Choroid plexus epithelial cell (primary cell): ENCODE measurements at regions not wholly inside any gene's neighbourhood (a gene's known extent, or its start where the extent isn't known, plus 50 kb on each side); places are given as distances from the start of the nearest gene placed in this dataset.

Experiments
- DNase-seq: peaks from one replicate; pipeline ENCODE4 v3.0.0-alpha.2; 2010; ENCODE audit warnings: low read depth
- H3K4me3 ChIP-seq: 2 replicates; pipeline ENCODE4 v1.5.1; 2011; ENCODE audit warnings: low read depth, mild to moderate bottlenecking, control low read depth, low read length, moderate library complexity
- TF ChIP-seq, protein P1 (sequence below): conservative IDR thresholded peaks from 2 replicates; pipeline ENCODE4 v1.5.1; 2011; ENCODE audit warnings: low read depth, mild to moderate bottlenecking, control low read depth, inconsistent platforms, low read length, moderate library complexity

- peak; percentile 89 for DNase-seq
- H3K4me3 ChIP-seq, result no peak overlapping the region
- TF ChIP-seq, protein P1, sequence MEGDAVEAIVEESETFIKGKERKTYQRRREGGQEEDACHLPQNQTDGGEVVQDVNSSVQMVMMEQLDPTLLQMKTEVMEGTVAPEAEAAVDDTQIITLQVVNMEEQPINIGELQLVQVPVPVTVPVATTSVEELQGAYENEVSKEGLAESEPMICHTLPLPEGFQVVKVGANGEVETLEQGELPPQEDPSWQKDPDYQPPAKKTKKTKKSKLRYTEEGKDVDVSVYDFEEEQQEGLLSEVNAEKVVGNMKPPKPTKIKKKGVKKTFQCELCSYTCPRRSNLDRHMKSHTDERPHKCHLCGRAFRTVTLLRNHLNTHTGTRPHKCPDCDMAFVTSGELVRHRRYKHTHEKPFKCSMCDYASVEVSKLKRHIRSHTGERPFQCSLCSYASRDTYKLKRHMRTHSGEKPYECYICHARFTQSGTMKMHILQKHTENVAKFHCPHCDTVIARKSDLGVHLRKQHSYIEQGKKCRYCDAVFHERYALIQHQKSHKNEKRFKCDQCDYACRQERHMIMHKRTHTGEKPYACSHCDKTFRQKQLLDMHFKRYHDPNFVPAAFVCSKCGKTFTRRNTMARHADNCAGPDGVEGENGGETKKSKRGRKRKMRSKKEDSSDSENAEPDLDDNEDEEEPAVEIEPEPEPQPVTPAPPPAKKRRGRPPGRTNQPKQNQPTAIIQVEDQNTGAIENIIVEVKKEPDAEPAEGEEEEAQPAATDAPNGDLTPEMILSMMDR, result no peak
These were observed 601.1 kb upstream of the SETBP1 start for GRCh38 chr18:44079606-44080005.

DNA sequence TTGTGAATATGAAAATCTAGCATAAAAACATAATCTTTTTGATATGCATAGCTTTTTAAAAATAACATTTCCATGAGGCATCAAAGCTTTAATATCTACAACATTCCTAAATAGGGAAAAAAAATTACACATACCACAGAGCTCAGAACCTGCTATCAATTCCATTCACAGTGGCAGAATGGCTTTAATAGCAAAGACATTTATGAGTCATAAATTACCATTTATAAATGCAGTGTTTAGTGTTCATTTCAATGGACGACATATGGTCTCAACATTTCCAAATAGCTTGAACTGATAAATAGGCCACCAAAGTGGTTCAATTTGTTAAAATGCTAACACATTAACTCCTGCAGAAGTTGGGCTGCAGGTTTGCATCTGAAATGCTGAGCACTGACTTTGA is 600.6 kb upstream of the SETBP1 start:
- peak; percentile 6 for DNase-seq
- H3K4me3 ChIP-seq, result no peak overlapping the region
- TF ChIP-seq, protein P1, result no peak

DNA sequence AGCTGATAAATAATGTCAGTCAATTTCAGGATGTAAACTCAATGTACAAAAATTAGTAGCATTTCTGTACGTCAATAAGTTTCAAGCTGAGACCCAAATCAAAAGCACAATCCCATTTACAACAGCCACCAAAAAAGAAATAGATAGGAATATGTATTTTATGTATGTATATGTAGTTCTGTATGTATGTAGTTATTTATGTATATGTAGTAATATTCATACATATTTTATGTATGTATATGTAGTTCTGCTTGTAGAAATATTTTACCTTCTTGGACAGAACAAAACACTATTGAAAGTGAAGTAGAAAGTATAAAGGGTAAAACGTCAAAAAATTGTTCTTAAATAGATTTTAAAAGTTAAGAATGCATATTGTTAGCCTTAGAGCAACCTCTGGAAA is 591.0 kb upstream of the SETBP1 start:
- TF ChIP-seq, protein P1, result no peak
- no peak for DNase-seq
- no peak overlapping the region for H3K4me3 ChIP-seq

GRCh38 chr18:44090453-44090852 is 590.2 kb upstream of the SETBP1 start:
- DNase-seq, result no peak
- TF ChIP-seq, protein P1, result no peak
- no peak overlapping the region for H3K4me3 ChIP-seq

GRCh38 chr18:44093253-44093652 is 587.4 kb upstream of the SETBP1 start:
- DNase-seq, result peak; percentile 57
- no peak overlapping the region for H3K4me3 ChIP-seq
- TF ChIP-seq, protein P1, result no peak

GRCh38 chr18:44096016-44096415 is 584.7 kb upstream of the SETBP1 start:
- TF ChIP-seq, protein P1, result no peak
- DNase-seq, result peak; percentile 8

DNA sequence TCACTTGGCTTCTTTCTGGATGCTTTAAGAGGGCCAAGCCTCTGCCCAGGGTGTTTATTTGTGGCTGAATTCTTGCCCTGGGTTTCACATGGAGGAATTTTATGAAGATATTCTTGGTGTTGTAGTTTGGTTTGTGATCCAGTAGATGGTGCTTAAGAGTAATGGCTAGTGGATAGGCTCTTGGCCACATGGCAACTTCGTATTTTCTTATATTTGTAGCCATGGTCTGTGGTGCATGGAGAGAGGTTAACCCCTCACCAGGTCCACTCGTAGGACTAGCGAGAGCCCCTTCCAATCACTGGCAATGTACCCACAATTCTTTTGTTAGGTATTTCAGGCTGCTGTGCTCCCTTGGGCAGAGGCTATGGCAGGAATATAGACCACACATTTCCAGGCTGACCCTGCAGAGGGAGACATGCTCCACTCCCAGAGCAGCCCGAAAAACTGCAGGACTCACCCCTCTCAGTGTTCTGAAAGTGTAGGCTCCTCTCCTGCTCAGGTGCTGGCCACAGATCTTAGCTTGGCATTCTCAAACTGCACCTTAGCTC is 582.1 kb upstream of the SETBP1 start:
- TF ChIP-seq, protein P1, result peak; percentile 61
- H3K4me3 ChIP-seq, result no peak overlapping the region
- peak; percentile 79 for DNase-seq

More at GRCh38 chr18:44096016-44096415, 584.7 kb upstream of the SETBP1 start:
- H3K4me3 ChIP-seq, result no peak overlapping the region
